HEK293 (cell line): ENCODE measurements at regions not wholly inside any gene's neighbourhood (a gene's known extent, or its start where the extent isn't known, plus 50 kb on each side); places are given as distances from the start of the nearest gene placed in this dataset.

Experiments
- CTCF ChIA-PET: fragments of 350-600 bp; formaldehyde crosslinking; extraction: SDS; loops from one replicate; lab custom pipeline; 2021; ENCODE audit warnings: antibody characterized with exemption; lab: Yijun Ruan, JAX
- POLR2A ChIA-PET: fragments of 300-600 bp; formaldehyde crosslinking; extraction: SDS; loops from one replicate; lab custom pipeline; 2020; ENCODE audit warnings: antibody characterized with exemption, inconsistent platforms; lab: Yijun Ruan, JAX
- H3K27ac ChIP-seq: fragments of 200-500 bp; sonication (Bioruptor generic); 2 replicates; pipeline ENCODE4 v1.5.1; 2014; ENCODE audit warnings: low read depth, low read length, control low read depth, inconsistent platforms; ENCODE audit errors: extremely low read depth
- H3K36me3 ChIP-seq, 2 experiments: fragments of 200-500 bp in 1 of 2; sonication (Bioruptor generic) in 1 of 2; 1 replicate in 1 of 2; 2 replicates in 1 of 2; pipeline ENCODE4 v1.5.1; 2014 to 2017; ENCODE audit warnings: inconsistent platforms in 2 of 2, low read length in 2 of 2; ENCODE audit not compliant: control insufficient read depth in 2 of 2, insufficient read depth in 1 of 2
- H3K4me1 ChIP-seq: fragments of 200-500 bp; sonication (Bioruptor generic); 2 replicates; pipeline ENCODE4 v1.5.1; 2014; ENCODE audit warnings: mild to moderate bottlenecking, low read length, inconsistent platforms; ENCODE audit not compliant: control insufficient read depth, insufficient read depth
- H3K4me3 ChIP-seq: 2 replicates; pipeline ENCODE4 v1.5.1; 2011; ENCODE audit warnings: low read depth, mild to moderate bottlenecking, control low read depth, low read length, moderate library complexity
- H3K9me3 ChIP-seq: fragments of 200-500 bp; sonication (Bioruptor generic); 2 replicates; pipeline ENCODE4 v1.5.1; 2014; ENCODE audit warnings: low read depth, low read length, inconsistent platforms; ENCODE audit not compliant: control insufficient read depth, insufficient read depth
- KLF1 ChIP-seq: fragments of 450-650 bp; formaldehyde crosslinking; IDR thresholded peaks from 2 replicates; pipeline ENCODE4 v1.5.1; 2016; ENCODE audit warnings: missing biosample characterization, missing genetic modification characterization
- SP7 ChIP-seq: fragments of 450-650 bp; formaldehyde crosslinking; IDR thresholded peaks from 2 replicates; pipeline ENCODE4 v1.5.1; 2016; ENCODE audit warnings: missing biosample characterization, missing genetic modification characterization
- WT1 ChIP-seq: fragments of 450-650 bp; formaldehyde crosslinking; IDR thresholded peaks from 2 replicates; pipeline ENCODE4 v1.5.1; 2016; ENCODE audit warnings: missing biosample characterization, missing genetic modification characterization
- ZBTB17 ChIP-seq: fragments of 450-650 bp; formaldehyde crosslinking; IDR thresholded peaks from 2 replicates; pipeline ENCODE4 v1.5.1; 2016; ENCODE audit warnings: missing biosample characterization, missing genetic modification characterization
- ZEB2 ChIP-seq: fragments of 450-650 bp; formaldehyde crosslinking; IDR thresholded peaks from 2 replicates; pipeline ENCODE4 v1.5.1; 2016; ENCODE audit warnings: missing biosample characterization, missing genetic modification characterization
- ZNF366 ChIP-seq: fragments of 450-650 bp; formaldehyde crosslinking; conservative IDR thresholded peaks from 2 replicates; pipeline ENCODE4 v1.5.1; 2016; ENCODE audit warnings: missing biosample characterization, missing genetic modification characterization
- ZNF37A ChIP-seq: fragments of 450-650 bp; IDR thresholded peaks from 2 replicates; pipeline ENCODE4 v1.5.1; 2018; ENCODE audit warnings: missing biosample characterization, missing genetic modification characterization
- ZNF548 ChIP-seq: fragments of 450-650 bp; formaldehyde crosslinking; IDR thresholded peaks from 2 replicates; pipeline ENCODE4 v1.5.1; 2016; ENCODE audit warnings: missing biosample characterization, missing genetic modification characterization
- ZNF561 ChIP-seq: fragments of 450-650 bp; IDR thresholded peaks from 2 replicates; pipeline ENCODE4 v1.5.1; 2018; ENCODE audit warnings: missing biosample characterization, missing genetic modification characterization, borderline replicate concordance
- ZNF624 ChIP-seq: fragments of 450-650 bp; formaldehyde crosslinking; IDR thresholded peaks from 2 replicates; pipeline ENCODE4 v1.5.1; 2017; ENCODE audit warnings: missing biosample characterization, missing genetic modification characterization
- ZNF660 ChIP-seq: fragments of 450-650 bp; IDR thresholded peaks from 2 replicates; pipeline ENCODE4 v1.5.1; 2018; ENCODE audit warnings: missing biosample characterization, mild to moderate bottlenecking, missing genetic modification characterization
- ZNF791 ChIP-seq: fragments of 450-650 bp; formaldehyde crosslinking; IDR thresholded peaks from 2 replicates; pipeline ENCODE4 v1.5.1; 2016; ENCODE audit warnings: missing biosample characterization, missing genetic modification characterization
- TF ChIP-seq, protein P1 (sequence below): fragments of 450-650 bp; formaldehyde crosslinking; IDR thresholded peaks from 2 replicates; pipeline ENCODE4 v1.5.1; 2016; ENCODE audit warnings: missing biosample characterization, missing genetic modification characterization
- TF ChIP-seq, protein P2 (sequence below): fragments of 450-650 bp; formaldehyde crosslinking; IDR thresholded peaks from 2 replicates; pipeline ENCODE4 v1.5.1; 2016; ENCODE audit warnings: missing biosample characterization, missing genetic modification characterization, borderline replicate concordance
- TF ChIP-seq, protein P3 (sequence below): fragments of 450-650 bp; formaldehyde crosslinking; IDR thresholded peaks from 2 replicates; pipeline ENCODE4 v1.5.1; 2016; ENCODE audit warnings: missing biosample characterization, missing genetic modification characterization
- TF ChIP-seq, protein P4 (sequence below): fragments of 450-650 bp; formaldehyde crosslinking; IDR thresholded peaks from 2 replicates; pipeline ENCODE4 v1.5.1; 2016; ENCODE audit warnings: missing biosample characterization, missing genetic modification characterization
- TF ChIP-seq, protein P5 (sequence below): fragments of 450-650 bp; formaldehyde crosslinking; IDR thresholded peaks from 2 replicates; pipeline ENCODE4 v1.5.1; 2017; ENCODE audit warnings: missing biosample characterization, mild to moderate bottlenecking, missing genetic modification characterization, moderate library complexity
- TF ChIP-seq, protein P6 (sequence below): fragments of 450-650 bp; formaldehyde crosslinking; conservative IDR thresholded peaks from 2 replicates; pipeline ENCODE4 v1.5.1; 2016; ENCODE audit warnings: low read depth, missing biosample characterization, missing genetic modification characterization

DNA sequence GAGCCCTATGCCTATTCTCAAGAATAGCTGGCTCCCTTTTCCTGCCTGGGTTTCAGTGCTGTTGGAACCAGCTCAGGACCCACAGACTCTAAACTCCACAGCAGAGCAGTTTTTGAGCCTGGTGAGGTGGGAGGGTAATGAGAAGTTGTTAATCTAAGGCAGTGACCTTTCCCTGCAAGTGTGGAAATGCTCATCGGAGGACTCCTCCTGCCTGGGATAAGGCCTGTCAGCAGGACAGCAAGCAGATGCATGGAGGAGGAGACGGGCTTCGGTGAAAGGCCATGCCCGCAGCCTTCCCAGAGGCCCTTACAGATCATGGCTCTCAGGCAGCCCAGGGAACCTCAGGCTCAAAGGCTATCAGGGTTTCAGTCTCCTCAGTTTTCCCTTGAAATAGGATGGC lies 70.0 kb upstream of the SHISA3 start:
- POLR2A ChIA-PET = no interaction called here

More for the DNA sequence above, 70.0 kb upstream of the SHISA3 start:
- Histone ChIP-seq H3K36me3 (no peaks in the 10 kb centered on the region), H3K9me3 (no peaks in the 10 kb centered on the region), H3K4me3 (no peak overlapping the region), H3K4me1 (no peaks in the 10 kb centered on the region), H3K27ac (no peak overlapping the region)
- TF ChIP-seq ZBTB17 (tag by site-specific recombination) (no peak), SP7 (tag by site-specific recombination) (no peak), ZNF548 (no peak), ZNF624 (tag by site-specific recombination) (no peak), ZNF660 (tag by site-specific recombination) (no peak), ZNF37A (tag by site-specific recombination) (no peak), ZEB2 (tag by site-specific recombination) (no peak), ZNF791 (no peak), WT1 (tag by site-specific recombination) (no peak), KLF1 (tag by site-specific recombination) (no peak), ZNF561 (tag by site-specific recombination) (no peak), ZNF366 (no peak)
- TF ChIP-seq, protein P1, sequence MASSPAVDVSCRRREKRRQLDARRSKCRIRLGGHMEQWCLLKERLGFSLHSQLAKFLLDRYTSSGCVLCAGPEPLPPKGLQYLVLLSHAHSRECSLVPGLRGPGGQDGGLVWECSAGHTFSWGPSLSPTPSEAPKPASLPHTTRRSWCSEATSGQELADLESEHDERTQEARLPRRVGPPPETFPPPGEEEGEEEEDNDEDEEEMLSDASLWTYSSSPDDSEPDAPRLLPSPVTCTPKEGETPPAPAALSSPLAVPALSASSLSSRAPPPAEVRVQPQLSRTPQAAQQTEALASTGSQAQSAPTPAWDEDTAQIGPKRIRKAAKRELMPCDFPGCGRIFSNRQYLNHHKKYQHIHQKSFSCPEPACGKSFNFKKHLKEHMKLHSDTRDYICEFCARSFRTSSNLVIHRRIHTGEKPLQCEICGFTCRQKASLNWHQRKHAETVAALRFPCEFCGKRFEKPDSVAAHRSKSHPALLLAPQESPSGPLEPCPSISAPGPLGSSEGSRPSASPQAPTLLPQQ (tag by site-specific recombination) = no peak
- TF ChIP-seq, protein P2, sequence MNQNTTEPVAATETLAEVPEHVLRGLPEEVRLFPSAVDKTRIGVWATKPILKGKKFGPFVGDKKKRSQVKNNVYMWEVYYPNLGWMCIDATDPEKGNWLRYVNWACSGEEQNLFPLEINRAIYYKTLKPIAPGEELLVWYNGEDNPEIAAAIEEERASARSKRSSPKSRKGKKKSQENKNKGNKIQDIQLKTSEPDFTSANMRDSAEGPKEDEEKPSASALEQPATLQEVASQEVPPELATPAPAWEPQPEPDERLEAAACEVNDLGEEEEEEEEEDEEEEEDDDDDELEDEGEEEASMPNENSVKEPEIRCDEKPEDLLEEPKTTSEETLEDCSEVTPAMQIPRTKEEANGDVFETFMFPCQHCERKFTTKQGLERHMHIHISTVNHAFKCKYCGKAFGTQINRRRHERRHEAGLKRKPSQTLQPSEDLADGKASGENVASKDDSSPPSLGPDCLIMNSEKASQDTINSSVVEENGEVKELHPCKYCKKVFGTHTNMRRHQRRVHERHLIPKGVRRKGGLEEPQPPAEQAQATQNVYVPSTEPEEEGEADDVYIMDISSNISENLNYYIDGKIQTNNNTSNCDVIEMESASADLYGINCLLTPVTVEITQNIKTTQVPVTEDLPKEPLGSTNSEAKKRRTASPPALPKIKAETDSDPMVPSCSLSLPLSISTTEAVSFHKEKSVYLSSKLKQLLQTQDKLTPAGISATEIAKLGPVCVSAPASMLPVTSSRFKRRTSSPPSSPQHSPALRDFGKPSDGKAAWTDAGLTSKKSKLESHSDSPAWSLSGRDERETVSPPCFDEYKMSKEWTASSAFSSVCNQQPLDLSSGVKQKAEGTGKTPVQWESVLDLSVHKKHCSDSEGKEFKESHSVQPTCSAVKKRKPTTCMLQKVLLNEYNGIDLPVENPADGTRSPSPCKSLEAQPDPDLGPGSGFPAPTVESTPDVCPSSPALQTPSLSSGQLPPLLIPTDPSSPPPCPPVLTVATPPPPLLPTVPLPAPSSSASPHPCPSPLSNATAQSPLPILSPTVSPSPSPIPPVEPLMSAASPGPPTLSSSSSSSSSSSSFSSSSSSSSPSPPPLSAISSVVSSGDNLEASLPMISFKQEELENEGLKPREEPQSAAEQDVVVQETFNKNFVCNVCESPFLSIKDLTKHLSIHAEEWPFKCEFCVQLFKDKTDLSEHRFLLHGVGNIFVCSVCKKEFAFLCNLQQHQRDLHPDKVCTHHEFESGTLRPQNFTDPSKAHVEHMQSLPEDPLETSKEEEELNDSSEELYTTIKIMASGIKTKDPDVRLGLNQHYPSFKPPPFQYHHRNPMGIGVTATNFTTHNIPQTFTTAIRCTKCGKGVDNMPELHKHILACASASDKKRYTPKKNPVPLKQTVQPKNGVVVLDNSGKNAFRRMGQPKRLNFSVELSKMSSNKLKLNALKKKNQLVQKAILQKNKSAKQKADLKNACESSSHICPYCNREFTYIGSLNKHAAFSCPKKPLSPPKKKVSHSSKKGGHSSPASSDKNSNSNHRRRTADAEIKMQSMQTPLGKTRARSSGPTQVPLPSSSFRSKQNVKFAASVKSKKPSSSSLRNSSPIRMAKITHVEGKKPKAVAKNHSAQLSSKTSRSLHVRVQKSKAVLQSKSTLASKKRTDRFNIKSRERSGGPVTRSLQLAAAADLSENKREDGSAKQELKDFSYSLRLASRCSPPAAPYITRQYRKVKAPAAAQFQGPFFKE (tag by site-specific recombination) = no peak
- TF ChIP-seq, protein P3, sequence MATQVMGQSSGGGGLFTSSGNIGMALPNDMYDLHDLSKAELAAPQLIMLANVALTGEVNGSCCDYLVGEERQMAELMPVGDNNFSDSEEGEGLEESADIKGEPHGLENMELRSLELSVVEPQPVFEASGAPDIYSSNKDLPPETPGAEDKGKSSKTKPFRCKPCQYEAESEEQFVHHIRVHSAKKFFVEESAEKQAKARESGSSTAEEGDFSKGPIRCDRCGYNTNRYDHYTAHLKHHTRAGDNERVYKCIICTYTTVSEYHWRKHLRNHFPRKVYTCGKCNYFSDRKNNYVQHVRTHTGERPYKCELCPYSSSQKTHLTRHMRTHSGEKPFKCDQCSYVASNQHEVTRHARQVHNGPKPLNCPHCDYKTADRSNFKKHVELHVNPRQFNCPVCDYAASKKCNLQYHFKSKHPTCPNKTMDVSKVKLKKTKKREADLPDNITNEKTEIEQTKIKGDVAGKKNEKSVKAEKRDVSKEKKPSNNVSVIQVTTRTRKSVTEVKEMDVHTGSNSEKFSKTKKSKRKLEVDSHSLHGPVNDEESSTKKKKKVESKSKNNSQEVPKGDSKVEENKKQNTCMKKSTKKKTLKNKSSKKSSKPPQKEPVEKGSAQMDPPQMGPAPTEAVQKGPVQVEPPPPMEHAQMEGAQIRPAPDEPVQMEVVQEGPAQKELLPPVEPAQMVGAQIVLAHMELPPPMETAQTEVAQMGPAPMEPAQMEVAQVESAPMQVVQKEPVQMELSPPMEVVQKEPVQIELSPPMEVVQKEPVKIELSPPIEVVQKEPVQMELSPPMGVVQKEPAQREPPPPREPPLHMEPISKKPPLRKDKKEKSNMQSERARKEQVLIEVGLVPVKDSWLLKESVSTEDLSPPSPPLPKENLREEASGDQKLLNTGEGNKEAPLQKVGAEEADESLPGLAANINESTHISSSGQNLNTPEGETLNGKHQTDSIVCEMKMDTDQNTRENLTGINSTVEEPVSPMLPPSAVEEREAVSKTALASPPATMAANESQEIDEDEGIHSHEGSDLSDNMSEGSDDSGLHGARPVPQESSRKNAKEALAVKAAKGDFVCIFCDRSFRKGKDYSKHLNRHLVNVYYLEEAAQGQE (tag by site-specific recombination) = no peak
- TF ChIP-seq, protein P4, sequence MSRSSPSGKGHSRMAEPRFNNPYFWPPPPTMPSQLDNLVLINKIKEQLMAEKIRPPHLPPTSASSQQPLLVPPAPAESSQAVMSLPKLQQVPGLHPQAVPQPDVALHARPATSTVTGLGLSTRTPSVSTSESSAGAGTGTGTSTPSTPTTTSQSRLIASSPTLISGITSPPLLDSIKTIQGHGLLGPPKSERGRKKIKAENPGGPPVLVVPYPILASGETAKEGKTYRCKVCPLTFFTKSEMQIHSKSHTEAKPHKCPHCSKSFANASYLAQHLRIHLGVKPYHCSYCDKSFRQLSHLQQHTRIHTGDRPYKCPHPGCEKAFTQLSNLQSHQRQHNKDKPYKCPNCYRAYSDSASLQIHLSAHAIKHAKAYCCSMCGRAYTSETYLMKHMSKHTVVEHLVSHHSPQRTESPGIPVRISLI (tag by site-specific recombination) = no peak
- TF ChIP-seq, protein P5, sequence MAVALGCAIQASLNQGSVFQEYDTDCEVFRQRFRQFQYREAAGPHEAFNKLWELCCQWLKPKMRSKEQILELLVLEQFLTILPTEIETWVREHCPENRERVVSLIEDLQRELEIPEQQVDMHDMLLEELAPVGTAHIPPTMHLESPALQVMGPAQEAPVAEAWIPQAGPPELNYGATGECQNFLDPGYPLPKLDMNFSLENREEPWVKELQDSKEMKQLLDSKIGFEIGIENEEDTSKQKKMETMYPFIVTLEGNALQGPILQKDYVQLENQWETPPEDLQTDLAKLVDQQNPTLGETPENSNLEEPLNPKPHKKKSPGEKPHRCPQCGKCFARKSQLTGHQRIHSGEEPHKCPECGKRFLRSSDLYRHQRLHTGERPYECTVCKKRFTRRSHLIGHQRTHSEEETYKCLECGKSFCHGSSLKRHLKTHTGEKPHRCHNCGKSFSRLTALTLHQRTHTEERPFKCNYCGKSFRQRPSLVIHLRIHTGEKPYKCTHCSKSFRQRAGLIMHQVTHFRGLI (tag by site-specific recombination) = no peak
- TF ChIP-seq, protein P6, sequence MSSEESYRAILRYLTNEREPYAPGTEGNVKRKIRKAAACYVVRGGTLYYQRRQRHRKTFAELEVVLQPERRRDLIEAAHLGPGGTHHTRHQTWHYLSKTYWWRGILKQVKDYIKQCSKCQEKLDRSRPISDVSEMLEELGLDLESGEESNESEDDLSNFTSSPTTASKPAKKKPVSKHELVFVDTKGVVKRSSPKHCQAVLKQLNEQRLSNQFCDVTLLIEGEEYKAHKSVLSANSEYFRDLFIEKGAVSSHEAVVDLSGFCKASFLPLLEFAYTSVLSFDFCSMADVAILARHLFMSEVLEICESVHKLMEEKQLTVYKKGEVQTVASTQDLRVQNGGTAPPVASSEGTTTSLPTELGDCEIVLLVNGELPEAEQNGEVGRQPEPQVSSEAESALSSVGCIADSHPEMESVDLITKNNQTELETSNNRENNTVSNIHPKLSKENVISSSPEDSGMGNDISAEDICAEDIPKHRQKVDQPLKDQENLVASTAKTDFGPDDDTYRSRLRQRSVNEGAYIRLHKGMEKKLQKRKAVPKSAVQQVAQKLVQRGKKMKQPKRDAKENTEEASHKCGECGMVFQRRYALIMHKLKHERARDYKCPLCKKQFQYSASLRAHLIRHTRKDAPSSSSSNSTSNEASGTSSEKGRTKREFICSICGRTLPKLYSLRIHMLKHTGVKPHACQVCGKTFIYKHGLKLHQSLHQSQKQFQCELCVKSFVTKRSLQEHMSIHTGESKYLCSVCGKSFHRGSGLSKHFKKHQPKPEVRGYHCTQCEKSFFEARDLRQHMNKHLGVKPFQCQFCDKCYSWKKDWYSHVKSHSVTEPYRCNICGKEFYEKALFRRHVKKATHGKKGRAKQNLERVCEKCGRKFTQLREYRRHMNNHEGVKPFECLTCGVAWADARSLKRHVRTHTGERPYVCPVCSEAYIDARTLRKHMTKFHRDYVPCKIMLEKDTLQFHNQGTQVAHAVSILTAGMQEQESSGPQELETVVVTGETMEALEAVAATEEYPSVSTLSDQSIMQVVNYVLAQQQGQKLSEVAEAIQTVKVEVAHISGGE (tag by site-specific recombination) = no peak
- CTCF ChIA-PET = no interaction called here
